Thymus (tissue), 11 donors: ENCODE measurements at regions not wholly inside any gene's neighbourhood (a gene's known extent, or its start where the extent isn't known, plus 50 kb on each side); places are given as distances from the start of the nearest gene placed in this dataset.
A peak's percentile ranks its signal among the peaks of the same experiment; 100 is the strongest.

Experiments
- DNase-seq, 9 donors: peaks; one replicate each; pipeline ENCODE4 v3.0.0-alpha.2; 2013; ENCODE audit warnings: low spot score in 9 of 9, low read depth in 6 of 9, missing footprints in 1 of 9
- H3K27ac ChIP-seq, 2 donors: one replicate each; pipeline ENCODE4 v1.5.1; 2013; ENCODE audit warnings: control low read depth in 1 of 2, low read depth in 1 of 2, low read length in 1 of 2, mild to moderate bottlenecking in 1 of 2, moderate library complexity in 1 of 2
- H3K27me3 ChIP-seq, 2 donors: one replicate each; pipeline ENCODE4 v1.5.1; 2013; ENCODE audit warnings: low read length in 1 of 2; ENCODE audit not compliant: control insufficient read depth in 2 of 2, insufficient read depth in 1 of 2
- H3K36me3 ChIP-seq, 2 donors: one replicate each; pipeline ENCODE4 v1.5.1; 2013; ENCODE audit warnings: low read length in 1 of 2, mild to moderate bottlenecking in 1 of 2, moderate library complexity in 1 of 2; ENCODE audit not compliant: control insufficient read depth in 2 of 2, insufficient read depth in 2 of 2
- H3K4me1 ChIP-seq, 2 donors: one replicate each; pipeline ENCODE4 v1.5.1; 2013; ENCODE audit warnings: low read length in 2 of 2; ENCODE audit not compliant: control insufficient read depth in 2 of 2, insufficient read depth in 2 of 2
- H3K4me3 ChIP-seq, 2 donors: one replicate each; pipeline ENCODE4 v1.5.1; 2013; ENCODE audit warnings: low read length in 2 of 2, control low read depth in 1 of 2, mild to moderate bottlenecking in 1 of 2
- H3K9me3 ChIP-seq, 2 donors: one replicate each; pipeline ENCODE4 v1.5.1; 2013; ENCODE audit warnings: low read length in 1 of 2, mild to moderate bottlenecking in 1 of 2; ENCODE audit not compliant: control insufficient read depth in 2 of 2, insufficient read depth in 1 of 2
- WGBS: extraction: QIAGEN DNeasy Blood & Tissue Kit; methylation state at CpG from one replicate; pipeline ENCODE4 v1.1.7; 2013; 5-methylcytosine and 5-hydroxymethylcytosine counted together
- donor health status: healthy.

DNA sequence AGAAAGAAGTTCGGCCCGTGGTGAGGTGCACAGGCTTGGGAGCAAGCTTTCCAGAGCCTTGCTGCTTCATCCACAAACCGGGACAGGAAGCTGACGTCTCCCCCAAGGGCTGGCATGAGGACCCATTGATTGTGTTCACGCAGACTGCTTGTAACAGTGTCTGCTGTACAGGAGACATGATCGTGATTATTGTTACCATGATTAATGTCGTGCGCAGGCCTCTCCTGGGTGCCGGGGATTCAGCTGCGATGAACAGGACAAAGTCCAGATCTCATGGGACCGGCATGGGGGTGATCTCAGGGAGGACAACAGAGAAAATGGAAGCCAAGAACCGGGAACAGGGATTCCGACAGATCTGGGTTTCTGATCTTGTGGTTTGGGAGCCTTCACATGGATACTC lies 219.9 kb downstream of the BRD1 start:
- no peak overlapping the region for H3K27ac ChIP-seq
- H3K9me3 ChIP-seq: peaks cover 2 to 12% of the 10 kb centered on the region in 2 donors
- 98% methylated on average over 13 of the region's 13 CpGs for WGBS
- H3K27me3 ChIP-seq: no peaks in the 10 kb centered on the region
- DNase-seq: no peak
- H3K36me3 ChIP-seq: peaks cover 0 to 31% of the 10 kb centered on the region in 2 donors
- no peaks in the 10 kb centered on the region for H3K4me1 ChIP-seq
- H3K4me3 ChIP-seq: no peak overlapping the region

DNA sequence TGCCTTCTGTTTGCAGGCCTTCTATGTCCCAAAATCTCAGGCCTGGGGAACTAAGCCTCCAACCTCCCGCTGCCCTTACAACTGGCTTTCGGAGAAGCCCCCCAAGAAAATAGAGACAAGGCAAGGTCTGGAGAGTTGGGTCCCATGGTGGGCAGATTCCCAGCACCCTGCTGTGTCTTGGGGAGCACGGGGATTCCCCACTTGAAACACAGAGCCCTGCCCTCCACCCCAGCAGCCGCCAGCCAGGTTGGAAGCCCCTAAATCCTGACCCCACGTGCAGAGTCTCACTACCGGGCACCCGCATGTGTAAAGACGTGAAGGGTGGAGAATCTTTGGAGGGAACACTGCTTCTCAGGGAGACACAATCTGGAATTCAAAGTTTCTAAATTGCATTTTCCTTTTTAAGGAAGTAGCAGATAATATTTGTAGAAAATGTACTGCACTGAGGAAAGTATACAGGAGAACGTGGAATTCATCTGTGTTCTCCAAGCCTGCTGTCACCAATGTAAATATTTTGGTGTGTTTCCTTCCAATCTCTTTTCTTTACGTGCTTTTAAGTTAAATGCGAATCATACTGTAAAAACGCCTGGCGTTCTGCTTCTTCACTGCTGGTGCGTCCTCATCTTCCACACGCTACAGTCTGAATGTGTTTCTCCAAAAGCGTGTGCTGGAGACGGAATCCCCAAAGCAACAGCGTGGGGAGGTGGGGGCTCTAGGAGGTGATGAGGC lies 220.9 kb downstream of the BRD1 start:
- H3K4me3 ChIP-seq: no peak overlapping the region
- no peaks in the 10 kb centered on the region for H3K27me3 ChIP-seq
- no peaks in the 10 kb centered on the region for H3K4me1 ChIP-seq
- DNase-seq: no peak
- H3K36me3 ChIP-seq: peaks cover 0 to 34% of the 10 kb centered on the region in 2 donors
- peaks cover 2 to 12% of the 10 kb centered on the region in 2 donors for H3K9me3 ChIP-seq
- WGBS: 97% methylated on average over 18 of the region's 18 CpGs
- no peak overlapping the region for H3K27ac ChIP-seq

DNA sequence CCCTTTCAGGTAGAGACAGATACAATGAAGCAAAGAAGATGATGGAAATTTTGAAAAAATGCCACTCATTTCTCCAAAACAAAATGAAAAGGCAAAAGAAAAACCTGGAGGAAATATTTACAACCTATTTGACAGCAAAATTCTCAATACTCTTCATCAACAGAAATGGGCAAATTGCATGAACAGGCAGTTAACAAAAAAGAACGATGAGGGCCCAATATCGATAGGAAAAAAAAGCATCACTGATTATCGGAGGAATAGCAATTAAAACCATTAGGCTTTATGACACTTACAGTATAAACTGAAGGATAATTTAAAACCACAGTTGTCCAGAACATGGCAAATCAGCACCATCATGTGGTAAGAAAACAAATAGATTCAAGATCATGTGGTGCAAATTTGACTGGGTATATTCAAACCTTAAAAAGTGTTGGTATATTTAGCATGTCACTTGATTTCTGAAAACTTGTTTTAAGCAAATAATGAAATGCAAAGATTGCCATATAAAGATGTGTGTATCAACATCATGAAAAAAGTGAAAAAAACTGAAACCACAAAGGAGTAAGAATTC lies 222.9 kb downstream of the BRD1 start:
- Histone ChIP-seq H3K4me3 (no peak overlapping the region), H3K9me3 (peaks cover 2 to 12% of the 10 kb centered on the region in 2 donors), H3K27ac (no peak overlapping the region), H3K4me1 (peaks cover 6 to 7% of the 10 kb centered on the region in 2 donors), H3K27me3 (no peaks in the 10 kb centered on the region), H3K36me3 (peaks cover 0 to 34% of the 10 kb centered on the region in 2 donors)
- no peak for DNase-seq
- WGBS: 98% methylated on average over 3 of the region's 3 CpGs

DNA sequence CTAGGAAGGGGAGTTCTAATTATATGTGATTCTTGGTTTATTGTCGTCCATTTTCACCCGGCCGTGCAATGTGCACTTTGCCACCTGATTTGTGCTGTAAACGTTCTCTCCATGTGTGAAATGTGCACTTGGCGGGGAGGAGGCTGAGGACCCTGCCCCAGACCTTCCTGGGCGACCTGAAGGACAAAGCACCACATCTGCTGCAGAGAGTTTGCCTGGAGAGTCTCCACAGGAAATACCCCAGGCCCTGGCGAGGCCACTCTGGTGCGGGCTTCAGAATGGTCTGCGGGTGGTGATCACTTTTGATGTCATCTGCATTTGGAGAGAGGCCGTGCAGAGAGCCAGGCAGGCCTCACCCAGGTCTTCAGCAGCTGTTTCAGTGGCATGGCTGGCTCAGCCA lies 224.7 kb downstream of the BRD1 start:
- peaks cover 2 to 11% of the 10 kb centered on the region in 2 donors for H3K9me3 ChIP-seq
- no peak overlapping the region for H3K4me3 ChIP-seq
- H3K36me3 ChIP-seq: peaks cover 0 to 21% of the 10 kb centered on the region in 2 donors
- 94% methylated on average over 10 of the region's 10 CpGs for WGBS
- no peak overlapping the region for H3K27ac ChIP-seq
- H3K4me1 ChIP-seq: peaks cover 6 to 7% of the 10 kb centered on the region in 2 donors
- no peak for DNase-seq
- H3K27me3 ChIP-seq: no peaks in the 10 kb centered on the region

DNA sequence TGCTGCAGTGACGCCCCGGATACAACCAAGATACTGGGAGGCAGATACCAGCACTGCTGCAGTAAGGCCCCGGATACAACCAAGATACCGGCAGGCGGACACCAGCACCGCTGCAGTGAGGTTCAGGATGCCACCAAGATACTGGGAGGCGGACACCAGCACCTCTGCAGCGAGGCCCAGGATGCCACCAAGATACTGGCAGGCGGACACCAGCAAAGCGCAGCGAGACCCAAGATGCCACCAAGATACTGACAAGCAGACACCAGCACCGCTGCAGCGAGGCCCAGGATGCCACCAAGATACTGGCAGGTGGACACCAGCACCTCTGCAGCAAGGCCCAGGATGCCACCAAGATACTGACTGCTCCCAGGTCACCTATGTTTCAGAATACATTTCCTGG lies 225.2 kb downstream of the BRD1 start:
- WGBS: 98% methylated on average over 13 of the region's 13 CpGs
- Histone ChIP-seq H3K4me1 (peaks cover 6 to 7% of the 10 kb centered on the region in 2 donors), H3K9me3 (peaks cover 2 to 7% of the 10 kb centered on the region in 2 donors), H3K36me3 (peaks cover 0 to 20% of the 10 kb centered on the region in 2 donors), H3K4me3 (no peak overlapping the region), H3K27ac (no peak overlapping the region), H3K27me3 (no peaks in the 10 kb centered on the region)
- no peak for DNase-seq

DNA sequence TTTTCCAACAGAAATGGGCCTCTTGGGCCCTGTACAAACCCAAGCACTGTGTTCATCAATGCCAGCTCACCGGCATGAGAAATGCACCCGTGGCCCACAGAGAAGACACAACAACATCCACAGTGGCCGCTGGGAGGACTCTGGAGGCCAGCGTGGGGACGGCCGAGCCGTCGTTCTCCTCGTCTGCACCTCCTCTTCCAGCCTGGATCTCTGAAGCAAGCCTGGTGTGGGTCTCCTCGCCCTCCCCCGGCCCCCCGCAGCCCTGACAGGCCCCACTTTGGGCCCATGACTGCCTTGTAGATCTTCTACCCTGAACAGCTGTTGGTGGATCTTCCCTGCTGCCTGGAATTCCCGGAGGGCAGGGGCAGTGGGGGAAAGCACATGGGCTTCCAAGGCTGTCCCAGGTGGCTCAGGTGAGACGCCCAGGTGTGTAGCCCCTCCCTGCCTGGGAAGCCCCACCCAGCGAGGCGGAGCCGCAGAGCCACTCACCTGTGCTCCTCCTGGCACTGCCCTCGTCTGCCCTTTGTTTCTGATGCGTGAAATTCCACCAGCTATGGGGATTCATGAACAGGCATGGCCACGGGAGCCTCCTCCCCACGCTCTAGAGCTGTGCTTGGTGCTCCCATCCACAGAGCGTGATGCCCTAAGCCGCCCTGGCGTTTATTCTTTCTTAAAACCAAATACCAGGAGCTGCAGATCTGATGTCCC lies 225.9 kb downstream of the BRD1 start:
- Histone ChIP-seq H3K27me3 (no peaks in the 10 kb centered on the region), H3K4me1 (peaks cover 6 to 7% of the 10 kb centered on the region in 2 donors), H3K27ac (no peak overlapping the region), H3K36me3 (peaks cover 0 to 20% of the 10 kb centered on the region in 2 donors), H3K4me3 (no peak overlapping the region), H3K9me3 (peaks cover 2 to 3% of the 10 kb centered on the region in 2 donors)
- DNase-seq: no peak
- 97% methylated on average over 24 of the region's 24 CpGs for WGBS

DNA sequence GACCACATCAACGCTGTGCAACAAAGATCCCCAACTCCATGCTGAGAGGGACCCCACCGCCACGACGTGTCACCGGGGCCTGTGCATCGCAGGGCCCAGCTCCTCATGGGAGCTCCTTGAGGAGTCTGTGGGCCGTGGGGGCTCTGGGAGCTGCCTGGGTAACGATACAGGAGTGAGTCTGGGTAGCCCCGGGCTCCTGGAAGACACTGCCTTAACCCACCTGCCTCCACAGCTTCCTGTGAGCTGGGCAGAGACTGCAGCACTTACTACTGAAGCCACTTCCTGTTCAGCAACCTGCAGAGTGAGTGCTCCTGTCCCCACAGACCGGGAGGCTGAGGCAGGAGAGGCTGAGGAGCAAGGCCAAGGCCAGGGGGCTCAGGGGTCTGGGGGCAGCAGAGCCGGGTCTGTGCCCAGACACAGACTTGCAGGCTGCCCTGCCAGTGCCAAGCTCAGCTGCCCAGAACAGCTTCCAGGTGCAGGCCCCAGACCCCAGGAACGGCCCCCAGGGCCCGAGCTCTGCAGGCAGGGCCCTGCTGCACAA lies 226.7 kb downstream of the BRD1 start:
- WGBS: 66% methylated on average over 13 of the region's 13 CpGs
- H3K4me3 ChIP-seq: no peak overlapping the region

DNA sequence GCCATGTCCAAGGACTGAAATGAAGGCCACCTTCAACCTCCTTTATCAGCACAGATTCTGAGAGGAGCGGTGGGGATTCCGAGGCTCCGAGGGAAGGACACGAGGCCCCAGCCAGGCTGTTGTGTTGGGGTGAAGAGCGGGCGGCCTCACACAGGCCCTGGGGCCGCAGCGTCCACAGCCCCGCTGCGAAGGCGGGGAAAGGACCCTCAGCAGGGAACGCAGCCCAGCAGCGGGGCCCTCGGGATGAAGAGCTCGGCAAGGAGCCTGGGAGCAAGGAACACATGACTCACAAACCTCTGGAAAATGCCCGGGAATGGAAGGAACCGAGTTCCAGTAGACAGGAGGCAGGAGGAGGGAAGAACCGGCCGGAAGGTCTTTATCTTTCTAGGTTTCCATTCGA lies 227.2 kb downstream of the BRD1 start:
- Histone ChIP-seq H3K9me3 (peaks cover 2% of the 10 kb centered on the region in 2 donors), H3K4me1 (peaks cover 6 to 7% of the 10 kb centered on the region in 2 donors), H3K36me3 (peaks cover 0 to 32% of the 10 kb centered on the region in 2 donors), H3K4me3 (no peak overlapping the region), H3K27ac (peak overlapping the region in 1 of 2 donors; percentile 27), H3K27me3 (no peaks in the 10 kb centered on the region)
- no peak for DNase-seq
- 94% methylated on average over 20 of the region's 20 CpGs for WGBS

More for the DNA sequence above, 226.7 kb downstream of the BRD1 start:
- H3K4me1 ChIP-seq: peaks cover 6 to 7% of the 10 kb centered on the region in 2 donors
- peaks cover 0 to 27% of the 10 kb centered on the region in 2 donors for H3K36me3 ChIP-seq
- H3K27ac ChIP-seq: peak overlapping the region in 1 of 2 donors; percentile 66
- H3K27me3 ChIP-seq: no peaks in the 10 kb centered on the region
- H3K9me3 ChIP-seq: peaks cover 2 to 3% of the 10 kb centered on the region in 2 donors
- DNase-seq: peak in 3 of 9 donors; percentile 1 to 21 (median 16)
